Fibroblast of peridontal ligament (primary cell): ENCODE measurements at regions not wholly inside any gene's neighbourhood (a gene's known extent, or its start where the extent isn't known, plus 50 kb on each side); places are given as distances from the start of the nearest gene placed in this dataset.
A peak's percentile ranks its signal among the peaks of the same experiment; 100 is the strongest.
"Not testable (repeated sequence)": the region's sequence is repeated elsewhere in the genome, so short reads cannot be mapped to it uniquely, and the experiment has no call there.

ENCODE experiments used
- DNase-seq: peaks from one replicate; pipeline ENCODE4 v3.0.0-alpha.2; 2010; ENCODE audit errors: extremely low read depth

DNA sequence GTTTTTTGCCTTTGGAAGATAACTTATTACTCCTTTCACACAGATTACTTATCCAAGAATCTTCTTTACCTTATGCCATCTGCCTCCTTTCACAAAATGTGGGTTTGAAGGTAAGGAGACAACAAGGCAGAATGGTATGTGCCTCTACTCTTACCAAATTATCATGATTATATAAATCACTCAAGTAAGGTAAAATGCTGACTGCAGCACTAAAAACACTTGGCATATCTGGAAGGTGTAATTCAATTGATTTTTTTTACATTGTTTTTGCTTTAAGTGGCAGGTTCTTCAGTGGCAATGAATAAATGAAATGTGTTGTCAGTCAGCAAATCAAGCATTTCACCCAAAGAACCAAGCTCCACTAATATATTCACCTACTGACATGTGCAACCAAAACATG lies 346.1 kb downstream of the OMA1 start:
- DNase-seq = no peak

- DNase-seq = no peak
Measured at GRCh38 chr1:58197811-58198210, 348.7 kb downstream of the OMA1 start.

DNA sequence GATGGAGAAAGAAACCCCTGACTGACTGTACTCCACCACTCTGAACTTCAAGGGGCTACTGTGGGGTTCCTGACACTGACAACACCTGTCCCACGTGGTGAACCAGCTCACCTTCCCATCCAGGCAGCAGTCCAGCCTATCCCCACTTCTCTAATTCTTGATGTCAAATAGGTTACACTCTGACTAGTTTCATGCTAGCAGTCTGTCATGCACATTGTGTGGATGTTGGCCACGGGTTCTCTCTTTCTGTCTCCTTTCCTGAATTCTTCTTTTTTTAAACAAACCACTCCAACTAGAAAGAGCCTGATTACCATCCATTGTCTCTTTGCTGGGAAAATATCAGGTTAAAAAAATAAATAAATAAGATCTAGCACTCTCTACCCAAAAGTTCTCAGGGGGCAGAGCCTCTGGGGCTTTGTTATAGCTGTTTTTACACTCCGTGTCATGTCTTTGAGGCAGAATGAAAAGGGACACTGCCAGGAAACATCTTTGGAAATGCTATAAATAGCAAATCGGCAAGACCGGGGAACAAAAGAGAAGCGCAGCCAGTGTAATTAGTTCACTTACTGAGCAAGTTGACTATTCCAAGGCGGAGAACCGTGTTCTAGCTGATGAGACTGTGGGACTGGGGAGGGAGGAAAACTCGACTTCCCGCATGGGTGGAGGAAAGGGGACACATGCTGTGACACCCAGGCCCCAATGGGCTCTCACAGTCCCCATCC lies 356.1 kb downstream of the OMA1 start:
- no peak for DNase-seq

DNA sequence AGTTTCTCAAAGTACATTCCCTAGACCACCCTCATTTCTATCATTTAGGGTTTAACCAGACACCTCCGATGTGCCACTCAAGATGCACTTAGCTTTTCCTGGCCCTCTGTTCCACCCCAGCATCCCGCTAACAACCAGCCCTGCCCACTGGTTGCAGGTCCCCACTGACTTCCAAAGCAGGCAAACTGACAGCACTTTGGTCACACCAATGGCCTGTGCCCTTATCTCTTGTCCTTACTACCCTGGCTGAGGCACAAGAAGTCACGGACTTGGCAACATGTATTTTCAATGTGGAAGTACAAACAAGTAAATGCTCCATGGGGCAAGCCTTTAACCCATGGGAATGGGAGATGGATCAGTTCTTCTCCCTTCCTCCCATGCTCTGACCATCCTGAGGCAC lies 357.1 kb downstream of the OMA1 start:
- DNase-seq = no peak

- no peak for DNase-seq
Measured at GRCh38 chr1:58183286-58183685, 363.2 kb downstream of the OMA1 start.

DNA sequence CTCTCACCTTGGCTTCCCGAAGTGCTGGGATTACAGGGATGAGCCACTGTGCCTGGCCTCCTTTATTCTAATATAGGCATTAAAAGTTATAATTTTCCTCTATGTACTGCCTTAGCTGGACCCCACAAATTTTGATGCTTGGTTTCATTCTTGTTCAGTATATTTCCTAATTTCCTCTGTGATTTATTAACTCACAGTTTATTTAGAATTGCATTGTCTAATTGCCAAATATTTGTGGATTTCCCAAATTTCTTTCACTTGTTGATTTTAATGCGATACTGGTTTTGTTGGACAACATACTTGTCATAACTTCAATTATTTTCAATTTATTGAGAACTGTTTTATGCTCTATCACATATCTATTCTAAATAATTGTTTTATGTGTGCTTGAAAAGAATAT lies 366.0 kb downstream of the OMA1 start:
- DNase-seq = no peak

- not testable (repeated sequence) for DNase-seq
Measured at GRCh38 chr1:58169160-58169559, 377.4 kb downstream of the OMA1 start.

- not testable (repeated sequence) for DNase-seq
Measured at GRCh38 chr1:58167131-58167530, 379.4 kb downstream of the OMA1 start.

GRCh38 chr1:58166417-58166816 lies 380.1 kb downstream of the OMA1 start:
- DNase-seq = no peak

- no peak for DNase-seq
Measured at GRCh38 chr1:58165073-58165472, 381.5 kb downstream of the OMA1 start.

DNA sequence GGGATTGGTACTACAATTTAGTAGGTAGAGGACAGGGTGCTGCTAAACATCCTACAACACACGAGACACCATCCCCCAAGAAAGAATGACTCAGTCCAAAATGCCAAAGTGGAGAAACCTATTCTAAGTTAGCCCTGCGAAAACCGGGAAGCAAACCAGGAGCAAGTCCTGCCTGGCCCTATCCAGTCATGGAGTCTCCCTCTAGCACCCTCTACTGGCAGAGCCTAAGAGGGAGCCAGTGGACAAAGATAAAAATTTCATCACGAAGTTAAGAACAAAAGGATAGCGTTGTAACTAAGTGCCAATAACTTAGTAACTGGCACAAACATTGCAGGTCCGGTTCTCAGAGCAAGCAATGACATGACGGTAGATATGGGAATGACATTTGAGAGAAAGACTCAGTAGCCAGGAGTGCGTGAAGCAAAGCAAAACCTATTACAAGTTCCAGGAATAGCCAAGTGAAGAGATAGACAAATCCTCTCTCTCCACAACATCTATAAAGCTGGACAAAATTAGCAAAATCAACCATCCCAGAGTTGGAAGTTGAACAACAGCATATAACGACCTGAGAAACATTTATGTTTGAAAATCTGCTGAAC lies 383.5 kb downstream of the OMA1 start:
- DNase-seq = peak; percentile 52

GRCh38 chr1:58159434-58159830 lies 387.1 kb downstream of the OMA1 start:
- DNase-seq = no peak

- no peak for DNase-seq
Measured at GRCh38 chr1:58158506-58159433, 387.8 kb downstream of the OMA1 start.

DNA sequence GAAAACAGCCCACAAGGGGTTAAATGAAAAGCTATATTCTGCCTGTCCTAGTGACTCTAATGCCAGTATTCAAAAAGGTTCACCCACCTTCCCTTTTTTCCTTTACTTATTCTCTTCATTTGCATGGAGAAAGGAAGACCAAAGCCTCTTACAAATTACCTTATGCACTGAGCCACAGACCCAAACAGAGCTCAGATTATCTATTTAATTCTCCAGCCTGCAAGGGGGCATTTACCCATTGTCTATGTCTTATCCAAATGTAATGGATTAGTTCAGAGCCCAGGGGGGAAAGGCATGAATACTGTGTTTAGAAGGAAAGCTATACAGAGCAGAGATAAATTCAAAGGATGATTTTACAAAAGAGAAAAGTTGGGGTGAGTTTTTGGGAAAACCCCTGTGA lies 388.5 kb downstream of the OMA1 start:
- no peak for DNase-seq

- DNase-seq = no peak
Measured at GRCh38 chr1:58157256-58157655, 389.3 kb downstream of the OMA1 start.

DNA sequence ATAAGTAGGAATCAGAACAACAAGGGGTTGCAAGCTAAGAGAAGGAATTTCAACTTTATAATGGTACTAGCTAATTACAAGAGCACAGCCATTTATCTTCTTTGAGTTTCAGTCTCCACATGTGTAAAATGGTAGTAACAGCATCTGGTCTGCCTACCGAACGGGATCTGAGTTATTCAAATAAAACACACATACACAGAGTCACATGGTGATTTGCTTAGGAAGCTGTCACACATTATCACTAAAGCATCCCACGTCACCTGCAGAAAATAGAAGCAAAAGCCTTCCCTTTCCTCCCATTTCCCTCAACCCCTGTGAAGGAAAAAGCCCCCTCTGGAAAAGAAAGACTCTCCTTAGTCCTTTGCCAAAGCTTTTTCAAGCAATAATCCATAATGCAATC lies 389.7 kb downstream of the OMA1 start:
- DNase-seq = no peak

GRCh38 chr1:58156124-58156468 lies 390.4 kb downstream of the OMA1 start:
- no peak for DNase-seq

GRCh38 chr1:58155418-58156123 lies 391.0 kb downstream of the OMA1 start:
- DNase-seq = no peak

- no peak for DNase-seq
Measured at GRCh38 chr1:58154256-58154655, 392.3 kb downstream of the OMA1 start.

- no peak for DNase-seq
Measured at GRCh38 chr1:58152697-58153096, 393.8 kb downstream of the OMA1 start.

DNA sequence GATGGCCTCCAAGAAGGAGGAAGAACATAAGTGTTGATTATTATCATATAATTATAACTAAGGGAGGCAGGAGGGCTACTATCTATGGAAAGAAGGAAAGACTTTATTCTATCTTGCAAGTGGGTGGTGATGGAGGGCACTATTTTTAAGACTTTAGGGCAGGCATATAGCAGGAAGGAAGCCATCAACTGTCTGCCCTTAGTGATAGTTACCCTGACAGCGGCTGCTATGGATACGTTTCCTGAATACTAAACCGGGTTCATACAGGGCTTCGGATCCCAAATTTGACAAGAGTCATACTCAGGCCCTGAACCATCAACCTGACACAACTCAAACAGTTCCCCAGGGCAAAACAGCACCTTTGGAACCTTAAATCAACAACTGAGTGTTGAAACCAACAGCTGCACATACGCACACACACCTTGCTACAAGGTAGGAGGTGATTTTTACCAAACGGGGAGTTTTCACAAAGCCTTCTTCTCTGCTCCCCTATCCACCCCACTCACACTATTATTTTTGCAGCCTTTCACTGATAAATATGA lies 397.2 kb downstream of the OMA1 start:
- no peak for DNase-seq
